ENCODE measurements at regions not wholly inside any gene's neighbourhood (a gene's known extent, or its start where the extent isn't known, plus 50 kb on each side); places are given as distances from the start of the nearest gene placed in this dataset.

- no peak overlapping the region for H3K27ac ChIP-seq
- in situ Hi-C loops (cut with MboI; ENCODE audit: low pct_ligation_motif_present in 1 of 4, low pct_unique_long_range_greater_than_20kb in 1 of 4, low sequenced_read_pairs in 3 of 4) (no loop called here), intact Hi-C loops (cut with DNase I; ENCODE audit: low total_unique reads) (no loop called here)
- WGBS, 2 donors (ENCODE audit: low coverage in 1 of 2), result 78 to 82% methylated on average over 2 of the region's 2 CpGs
- no peak for DNase-seq
- no peaks in the 10 kb centered on the region for H3K27me3 ChIP-seq
- H3K4me1 ChIP-seq, result no peaks in the 10 kb centered on the region
- H3K36me3 ChIP-seq, result no peaks in the 10 kb centered on the region
- TF ChIP-seq POLR2A (IDR thresholded peaks at IDR 0.05), result no peak
- no peak for TF ChIP-seq CTCF (IDR thresholded peaks at IDR 0.05)
- TF ChIP-seq EP300 (IDR thresholded peaks at IDR 0.05; ENCODE audit: low read depth), result no peak
- no peak for TF ChIP-seq POLR2AphosphoS5 (IDR thresholded peaks at IDR 0.05)
- H3K9me3 ChIP-seq, result peaks cover 5 to 6% of the 10 kb centered on the region in 2 donors
- H3K4me3 ChIP-seq, result no peak overlapping the region
Measured at GRCh38 chr3:16079519-16079918, 95.0 kb upstream of the GALNT15 start.

- Histone ChIP-seq H3K36me3 (no peaks in the 10 kb centered on the region), H3K27ac (no peak overlapping the region), H3K9me3 (peaks cover 5 to 6% of the 10 kb centered on the region in 2 donors), H3K4me3 (no peak overlapping the region), H3K4me1 (peaks cover 0 to 8% (median 4%) of the 10 kb centered on the region in 4 donors), H3K27me3 (no peaks in the 10 kb centered on the region)
- DNase-seq, result no peak
- TF ChIP-seq POLR2A (IDR thresholded peaks at IDR 0.05) (no peak), EP300 (IDR thresholded peaks at IDR 0.05; ENCODE audit: low read depth) (no peak), CTCF (IDR thresholded peaks at IDR 0.05) (no peak), POLR2AphosphoS5 (IDR thresholded peaks at IDR 0.05) (no peak)
- intact Hi-C loops (cut with DNase I; ENCODE audit: low total_unique reads) (no loop called here), in situ Hi-C loops (cut with MboI; ENCODE audit: low pct_ligation_motif_present in 1 of 4, low pct_unique_long_range_greater_than_20kb in 1 of 4, low sequenced_read_pairs in 3 of 4) (no loop called here)
- WGBS, 2 donors (ENCODE audit: low coverage in 1 of 2), result 67 to 78% methylated on average over 1 to 3 of the region's 3 CpGs
Measured at GRCh38 chr3:16081661-16082060, 92.8 kb upstream of the GALNT15 start.

DNA sequence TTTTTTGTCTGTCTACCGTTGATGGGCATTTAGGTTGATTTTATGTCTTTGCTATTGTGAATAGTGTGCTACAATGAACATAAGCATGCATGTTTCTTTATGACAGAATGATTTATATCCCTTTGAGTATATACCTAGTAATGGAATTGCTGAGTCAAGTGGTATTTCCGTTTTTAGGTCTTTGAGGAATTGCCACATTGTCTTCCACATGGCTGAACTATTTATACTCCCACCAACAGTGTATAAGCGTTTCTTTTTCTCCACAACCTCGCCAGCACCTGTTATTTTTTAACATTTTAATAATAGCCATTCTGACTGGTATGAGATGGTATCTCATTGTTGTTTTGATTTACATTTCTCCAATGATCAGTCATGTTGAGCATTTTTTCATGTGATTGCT is 89.6 kb upstream of the GALNT15 start:
- H3K36me3 ChIP-seq, result no peaks in the 10 kb centered on the region
- in situ Hi-C loops (cut with MboI; ENCODE audit: low pct_ligation_motif_present in 1 of 4, low pct_unique_long_range_greater_than_20kb in 1 of 4, low sequenced_read_pairs in 3 of 4), result no loop called here
- H3K27me3 ChIP-seq, result no peaks in the 10 kb centered on the region
- TF ChIP-seq POLR2AphosphoS5 (IDR thresholded peaks at IDR 0.05) (no peak), CTCF (IDR thresholded peaks at IDR 0.05) (no peak), EP300 (IDR thresholded peaks at IDR 0.05; ENCODE audit: low read depth) (no peak), POLR2A (IDR thresholded peaks at IDR 0.05) (no peak)
- 55 to 62% methylated on average over 4 of the region's 4 CpGs for WGBS, 2 donors (ENCODE audit: low coverage in 1 of 2)
- H3K9me3 ChIP-seq, result peaks cover 5 to 6% of the 10 kb centered on the region in 2 donors
- intact Hi-C loops (cut with DNase I; ENCODE audit: low total_unique reads), result no loop called here
- DNase-seq, result no peak
- no peak overlapping the region for H3K4me3 ChIP-seq
- peaks cover 0 to 12% (median 4%) of the 10 kb centered on the region in 4 donors for H3K4me1 ChIP-seq
- no peak overlapping the region for H3K27ac ChIP-seq

DNA sequence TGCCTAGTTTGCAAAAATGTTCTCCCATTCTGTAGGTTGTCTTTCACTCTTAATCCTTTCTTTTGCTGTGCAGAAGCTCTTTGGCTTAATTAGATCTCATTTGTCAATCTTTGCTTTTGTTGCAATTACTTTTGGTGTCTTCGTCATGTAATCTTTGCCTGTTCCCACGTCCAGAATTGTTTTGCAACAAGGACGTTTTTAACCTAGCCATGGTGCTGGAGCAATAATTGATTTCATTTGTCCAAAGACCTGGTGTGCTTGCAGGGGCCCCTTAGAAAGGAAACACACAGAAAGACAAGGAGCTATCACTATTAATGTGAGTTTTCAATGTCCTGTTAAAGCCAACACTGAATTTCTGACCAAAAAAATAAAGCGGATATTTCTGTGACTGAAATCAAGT is 89.1 kb upstream of the GALNT15 start:
- intact Hi-C loops (cut with DNase I; ENCODE audit: low total_unique reads) (no loop called here), in situ Hi-C loops (cut with MboI; ENCODE audit: low pct_ligation_motif_present in 1 of 4, low pct_unique_long_range_greater_than_20kb in 1 of 4, low sequenced_read_pairs in 3 of 4) (no loop called here)
- TF ChIP-seq POLR2A (IDR thresholded peaks at IDR 0.05), result no peak
- no peak for TF ChIP-seq EP300 (IDR thresholded peaks at IDR 0.05; ENCODE audit: low read depth)
- no peak for TF ChIP-seq POLR2AphosphoS5 (IDR thresholded peaks at IDR 0.05)
- no peak for TF ChIP-seq CTCF (IDR thresholded peaks at IDR 0.05)
- WGBS, 2 donors (ENCODE audit: low coverage in 1 of 2), result 45 to 54% methylated on average over 4 of the region's 4 CpGs
- peaks cover 5 to 6% of the 10 kb centered on the region in 2 donors for H3K9me3 ChIP-seq
- no peaks in the 10 kb centered on the region for H3K36me3 ChIP-seq
- H3K27me3 ChIP-seq, result no peaks in the 10 kb centered on the region
- H3K4me3 ChIP-seq, result no peak overlapping the region
- no peak for DNase-seq
- H3K4me1 ChIP-seq, result peaks cover 0 to 16% (median 5%) of the 10 kb centered on the region in 4 donors
- peak overlapping the region in 1 of 4 donors; percentile 11 for H3K27ac ChIP-seq

Data from transverse colon (tissue), 4 donors.